Aorta (tissue), 5 donors: ENCODE measurements at regions not wholly inside any gene's neighbourhood (a gene's known extent, or its start where the extent isn't known, plus 50 kb on each side); places are given as distances from the start of the nearest gene placed in this dataset.
"Not testable (repeated sequence)": the region's sequence is repeated elsewhere in the genome, so short reads cannot be mapped to it uniquely, and the experiment has no call there.

Experiments
- ATAC-seq: fragments of 200-7000 bp; cut with Tn5 transposase; one replicate; pipeline ENCODE4 v1.9.1; 2022; ENCODE audit warnings: moderate library complexity; ENCODE audit not compliant: low FRiP score
- DNase-seq, 2 donors: peaks; one replicate each; pipeline ENCODE4 v3.0.0-alpha.2; 2020
- H3K27ac ChIP-seq, 2 donors: one replicate each; pipeline ENCODE4 v1.5.1; 2013; ENCODE audit warnings: low read length in 2 of 2, mild to moderate bottlenecking in 2 of 2, moderate library complexity in 2 of 2, control low read depth in 1 of 2, inconsistent platforms in 1 of 2, low read depth in 1 of 2
- H3K27me3 ChIP-seq, 2 donors: one replicate each; pipeline ENCODE4 v1.6.1; 2013; ENCODE audit warnings: control low read depth in 1 of 2, low read length in 1 of 2, mild to moderate bottlenecking in 1 of 2, moderate library complexity in 1 of 2; ENCODE audit not compliant: insufficient read depth in 2 of 2, control insufficient read depth in 1 of 2
- H3K36me3 ChIP-seq, 2 donors: one replicate each; pipeline ENCODE4 v1.6.1; 2013; ENCODE audit warnings: control low read depth in 1 of 2, low read length in 1 of 2, mild to moderate bottlenecking in 1 of 2; ENCODE audit not compliant: insufficient read depth in 2 of 2, control insufficient read depth in 1 of 2
- H3K4me1 ChIP-seq, 2 donors: one replicate each; pipeline ENCODE4 v1.6.1; 2013; ENCODE audit warnings: low read length in 2 of 2, control low read depth in 1 of 2, mild to moderate bottlenecking in 1 of 2, moderate library complexity in 1 of 2; ENCODE audit not compliant: insufficient read depth in 2 of 2, control insufficient read depth in 1 of 2
- H3K4me3 ChIP-seq, 2 donors: one replicate each; pipeline ENCODE4 v1.5.1; 2013; ENCODE audit warnings: low read length in 2 of 2, control low read depth in 1 of 2, mild to moderate bottlenecking in 1 of 2
- H3K9me3 ChIP-seq: one replicate; pipeline ENCODE4 v1.6.1; 2013; ENCODE audit warnings: mild to moderate bottlenecking, low read length; ENCODE audit not compliant: control insufficient read depth
- WGBS, 2 donors: extraction: QIAGEN DNeasy Blood & Tissue Kit; methylation state at CpG; one replicate each; pipeline ENCODE4 v1.1.7; 2013; 5-methylcytosine and 5-hydroxymethylcytosine counted together
- intact Hi-C, 2 donors: fragments of 100-400 bp; cut with DNase I; formaldehyde crosslinking; loops; one replicate each; pipeline versions ENCODE4 v1.14.2 to v1.15.0; 2022
- donor health status: healthy with polysubstance abuse.
- donor health status: Bipolar disorder and iron deficiency.
- donor health status: DM: no; HTN: no; CAD: no.
- donor health status: DM: no; HTN: no; CAD: no.
- donor health status: DM: yes; HTN: yes; CAD: no.

DNA sequence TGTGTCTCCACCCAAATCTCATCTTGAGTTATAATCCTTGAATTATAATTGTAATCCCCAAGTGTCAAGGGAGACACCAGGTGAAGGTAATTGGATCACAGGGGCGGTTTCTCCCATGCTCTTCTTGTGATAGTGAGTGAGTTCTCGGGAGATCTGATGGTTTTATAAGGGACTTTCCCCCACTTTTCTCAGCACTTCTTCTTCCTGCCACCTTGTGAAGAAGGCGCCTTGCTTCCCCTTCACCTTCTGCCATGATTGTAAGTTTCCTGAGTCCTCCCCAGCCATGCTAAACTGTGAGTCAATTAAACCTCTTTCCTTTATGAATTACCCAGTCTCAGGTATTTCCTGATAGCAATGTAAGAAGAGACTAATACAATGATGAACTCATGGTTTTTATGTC, 175.5 kb upstream of the SVIL start:
- not testable (repeated sequence) for ATAC-seq, H3K36me3 ChIP-seq, H3K27ac ChIP-seq, H3K9me3 ChIP-seq, DNase-seq, H3K4me1 ChIP-seq, H3K4me3 ChIP-seq, H3K27me3 ChIP-seq
- 93 to 95% methylated on average over 3 of the region's 3 CpGs for WGBS, 2 donors
- intact Hi-C loops: loop anchor here in 1 of 2 donors (5.0 kb wide), 2 partner anchors 67 to 73 kb away; no protein-coding TSS in a partner anchor

DNA sequence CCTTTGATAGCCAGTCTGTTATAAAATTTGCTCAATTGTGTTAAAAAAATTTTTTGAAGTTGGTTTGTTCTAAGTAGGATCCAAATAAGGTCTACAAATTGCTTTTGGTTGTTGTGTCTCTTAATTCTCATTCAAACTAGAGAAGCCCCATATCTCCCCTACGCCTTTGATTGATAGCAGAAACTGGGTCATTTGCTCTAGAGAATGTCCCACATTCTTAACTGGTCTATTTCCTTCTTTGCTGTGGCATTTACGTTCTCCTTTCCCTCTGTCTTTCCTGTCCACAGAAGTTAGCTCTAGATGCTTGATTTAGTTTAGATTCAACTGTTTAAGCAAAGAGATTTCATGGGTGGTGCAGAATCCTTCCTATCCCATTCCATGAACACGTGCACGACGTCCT, 174.6 kb upstream of the SVIL start:
- DNase-seq (no peak), ATAC-seq (no peak)
- intact Hi-C loops: no loop called here
- Histone ChIP-seq H3K27ac (no peak overlapping the region), H3K4me3 (no peak overlapping the region), H3K9me3 (no peaks in the 10 kb centered on the region), H3K36me3 (no peaks in the 10 kb centered on the region), H3K4me1 (peaks cover 6 to 13% of the 10 kb centered on the region in 2 donors), H3K27me3 (no peaks in the 10 kb centered on the region)
- 92 to 94% methylated on average over 5 of the region's 5 CpGs for WGBS, 2 donors

DNA sequence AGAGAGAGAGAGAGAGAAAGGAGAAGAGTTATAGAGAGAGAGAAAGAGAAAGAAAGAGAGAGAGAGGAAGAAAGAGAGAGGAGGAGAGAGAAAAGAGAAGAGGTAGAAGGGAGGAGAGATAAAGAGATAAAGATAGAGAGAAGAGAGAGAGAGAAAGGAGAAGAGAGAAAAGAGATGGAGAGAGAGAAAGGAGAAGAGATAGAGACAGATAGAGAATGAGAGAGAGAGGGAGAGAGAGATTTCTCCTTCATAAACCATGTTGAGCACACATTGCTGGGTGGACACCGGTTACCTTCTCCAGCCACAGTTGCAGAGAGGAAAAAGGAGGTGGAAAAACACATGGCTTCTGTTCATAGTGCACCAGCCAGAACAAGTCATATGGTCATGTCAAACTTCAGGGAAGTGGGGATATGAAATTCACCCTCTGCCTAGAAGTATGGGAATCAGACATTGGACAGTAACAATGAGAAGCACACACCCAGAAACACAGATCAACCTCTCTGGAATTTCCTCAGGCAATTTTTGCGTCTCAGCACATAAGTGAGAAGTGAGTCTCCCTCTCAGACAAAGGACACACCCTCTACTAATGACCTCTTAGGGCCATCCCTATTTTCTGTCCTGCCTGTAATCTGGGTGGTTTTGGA, 172.5 kb upstream of the SVIL start:
- Histone ChIP-seq H3K36me3 (no peaks in the 10 kb centered on the region), H3K27ac (no peak overlapping the region), H3K4me3 (no peak overlapping the region), H3K9me3 (no peaks in the 10 kb centered on the region), H3K4me1 (peaks cover 6 to 13% of the 10 kb centered on the region in 2 donors), H3K27me3 (no peaks in the 10 kb centered on the region)
- 51 to 65% methylated on average over 2 of the region's 2 CpGs for WGBS, 2 donors
- ATAC-seq (no peak), DNase-seq (no peak)
- intact Hi-C loops: no loop called here

DNA sequence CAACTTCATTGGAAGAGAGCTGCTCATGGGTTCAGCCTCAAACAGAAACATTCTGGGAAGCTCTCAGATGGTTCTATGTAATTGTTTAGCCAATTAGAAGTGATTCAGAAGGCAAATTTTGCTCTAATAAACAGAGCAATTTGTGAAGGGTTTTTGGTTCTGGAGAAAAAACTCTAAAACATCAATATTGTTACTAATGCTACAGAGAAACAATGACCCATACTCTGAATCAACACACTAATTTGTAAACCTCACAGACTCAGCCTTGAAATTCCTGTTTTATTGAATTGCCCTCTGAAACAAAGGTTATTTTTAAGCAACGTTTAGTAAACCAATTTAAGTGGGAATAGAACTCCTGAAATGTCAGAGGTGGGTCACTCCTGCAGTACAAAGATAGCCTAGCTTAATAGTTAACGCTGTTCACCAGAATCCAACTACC, 171.6 kb upstream of the SVIL start:
- no peak for DNase-seq
- Histone ChIP-seq H3K4me3 (no peak overlapping the region), H3K36me3 (no peaks in the 10 kb centered on the region), H3K9me3 (no peaks in the 10 kb centered on the region), H3K4me1 (peaks cover 5 to 11% of the 10 kb centered on the region in 2 donors), H3K27ac (peak overlapping the region in 1 of 2 donors; percentile 95), H3K27me3 (no peaks in the 10 kb centered on the region)
- intact Hi-C loops: no loop called here
- no peak for ATAC-seq
- WGBS, 2 donors: 64 to 68% methylated on average over 2 of the region's 2 CpGs

DNA sequence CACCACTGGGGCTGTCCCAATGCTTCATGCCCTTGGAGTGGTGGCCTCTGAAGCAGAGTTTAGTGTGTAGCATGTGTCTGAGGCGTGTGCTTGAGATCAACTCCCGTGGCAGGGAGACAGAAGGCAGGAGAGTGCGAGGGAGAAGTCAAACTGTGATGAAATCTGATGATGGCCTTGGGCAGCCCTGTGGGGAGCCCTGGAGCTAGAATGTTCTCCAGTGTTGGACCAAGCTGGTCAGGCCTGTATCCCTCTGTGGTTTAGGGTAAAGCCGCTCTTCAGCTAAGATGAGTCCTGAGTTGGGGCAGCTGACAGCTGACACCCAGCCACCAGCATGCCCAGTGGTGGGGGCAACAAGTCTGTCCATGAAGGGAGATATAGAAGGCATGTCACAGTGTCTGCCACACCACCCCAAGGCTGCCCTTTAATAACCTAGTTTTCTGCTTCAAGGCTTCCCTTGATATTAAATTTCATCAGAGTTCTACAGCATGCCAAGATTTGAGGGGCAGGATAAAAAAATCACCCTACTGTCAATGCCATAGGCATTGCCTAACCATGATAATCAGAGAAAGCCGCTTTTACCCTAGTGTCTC, 170.5 kb upstream of the SVIL start:
- Histone ChIP-seq H3K4me3 (no peak overlapping the region), H3K27ac (peak overlapping the region; percentile 71 to 95), H3K36me3 (no peaks in the 10 kb centered on the region), H3K27me3 (no peaks in the 10 kb centered on the region), H3K4me1 (peaks cover 2 to 4% of the 10 kb centered on the region in 2 donors), H3K9me3 (no peaks in the 10 kb centered on the region)
- peak; percentile 13 for ATAC-seq
- WGBS, 2 donors: 57 to 83% methylated on average over 5 of the region's 5 CpGs
- intact Hi-C loops: no loop called here
- DNase-seq: no peak

DNA sequence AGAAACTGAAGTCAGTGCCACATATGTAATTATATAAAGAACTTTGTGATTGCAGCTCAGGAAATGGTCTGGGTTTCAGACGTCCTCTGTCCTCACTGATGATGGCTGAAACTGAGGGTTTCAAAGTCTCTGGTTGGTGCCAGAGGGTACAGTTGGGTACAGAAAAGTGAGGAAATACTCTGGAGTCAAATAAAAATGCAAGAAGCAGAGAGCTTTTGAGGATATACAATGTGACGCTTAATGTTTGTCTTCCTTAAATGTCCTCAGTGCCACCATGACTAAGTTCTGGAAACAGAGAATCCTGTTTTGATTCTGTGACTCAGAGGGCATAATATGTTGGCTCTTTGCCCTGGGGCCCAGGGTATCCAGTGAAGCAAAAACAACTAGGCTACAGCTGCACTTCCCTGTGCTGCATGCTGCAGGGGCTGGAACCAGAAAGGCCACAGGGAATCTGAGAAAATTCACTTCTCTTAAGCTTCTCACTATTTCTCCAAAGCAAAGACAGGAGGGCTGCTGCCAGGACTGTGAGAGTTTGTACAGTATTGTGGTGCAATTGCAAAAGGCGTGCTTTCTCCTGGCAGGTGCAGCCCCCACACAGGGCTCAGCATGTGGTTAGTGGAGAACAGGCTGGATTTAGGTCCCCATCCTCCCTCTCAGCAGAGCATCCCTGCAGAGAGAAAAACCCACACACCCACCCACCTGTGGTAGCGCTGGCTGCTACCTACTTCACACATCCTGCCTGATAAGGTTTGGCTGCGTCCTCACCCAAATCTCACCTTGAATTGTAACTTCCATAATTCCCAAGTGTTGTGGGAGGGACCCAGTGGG, 169.5 kb upstream of the SVIL start:
- Histone ChIP-seq H3K4me1 (peaks cover 2 to 4% of the 10 kb centered on the region in 2 donors), H3K9me3 (no peaks in the 10 kb centered on the region), H3K27ac (peak overlapping the region; percentile 95 to 99), H3K4me3 (no peak overlapping the region), H3K36me3 (no peaks in the 10 kb centered on the region), H3K27me3 (no peaks in the 10 kb centered on the region)
- DNase-seq (peak in 1 of 2 donors; percentile 87), ATAC-seq (peak; percentile 86)
- WGBS, 2 donors: 35 to 38% methylated on average over 5 of the region's 5 CpGs
- intact Hi-C loops: no loop called here

DNA sequence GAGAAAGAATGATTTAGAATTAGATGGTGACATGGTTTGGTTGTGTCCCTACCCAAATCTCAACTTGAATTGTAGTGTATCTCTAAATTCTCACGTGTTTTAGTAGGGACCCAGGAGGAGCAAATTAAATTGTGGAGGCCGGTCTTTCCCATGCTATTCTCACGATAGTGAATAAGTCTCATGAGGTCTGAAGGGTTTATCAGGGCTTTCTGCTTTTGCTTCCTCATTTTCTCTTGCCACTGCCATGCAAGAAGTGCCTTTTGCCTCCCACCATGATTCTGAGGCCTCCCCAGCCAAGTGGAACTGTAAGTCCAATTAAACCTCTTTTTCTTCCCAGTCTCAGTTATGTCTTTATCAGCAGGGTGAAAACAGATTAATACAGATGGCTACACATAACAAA, 167.4 kb upstream of the SVIL start:
- H3K9me3 ChIP-seq: no peaks in the 10 kb centered on the region
- intact Hi-C loops: no loop called here
- peaks cover 2 to 4% of the 10 kb centered on the region in 2 donors for H3K4me1 ChIP-seq
- DNase-seq: no peak
- H3K4me3 ChIP-seq: no peak overlapping the region
- no peaks in the 10 kb centered on the region for H3K36me3 ChIP-seq
- no peak overlapping the region for H3K27ac ChIP-seq
- no peaks in the 10 kb centered on the region for H3K27me3 ChIP-seq
- no peak for ATAC-seq
- 96 to 97% methylated on average over 3 of the region's 3 CpGs for WGBS, 2 donors

DNA sequence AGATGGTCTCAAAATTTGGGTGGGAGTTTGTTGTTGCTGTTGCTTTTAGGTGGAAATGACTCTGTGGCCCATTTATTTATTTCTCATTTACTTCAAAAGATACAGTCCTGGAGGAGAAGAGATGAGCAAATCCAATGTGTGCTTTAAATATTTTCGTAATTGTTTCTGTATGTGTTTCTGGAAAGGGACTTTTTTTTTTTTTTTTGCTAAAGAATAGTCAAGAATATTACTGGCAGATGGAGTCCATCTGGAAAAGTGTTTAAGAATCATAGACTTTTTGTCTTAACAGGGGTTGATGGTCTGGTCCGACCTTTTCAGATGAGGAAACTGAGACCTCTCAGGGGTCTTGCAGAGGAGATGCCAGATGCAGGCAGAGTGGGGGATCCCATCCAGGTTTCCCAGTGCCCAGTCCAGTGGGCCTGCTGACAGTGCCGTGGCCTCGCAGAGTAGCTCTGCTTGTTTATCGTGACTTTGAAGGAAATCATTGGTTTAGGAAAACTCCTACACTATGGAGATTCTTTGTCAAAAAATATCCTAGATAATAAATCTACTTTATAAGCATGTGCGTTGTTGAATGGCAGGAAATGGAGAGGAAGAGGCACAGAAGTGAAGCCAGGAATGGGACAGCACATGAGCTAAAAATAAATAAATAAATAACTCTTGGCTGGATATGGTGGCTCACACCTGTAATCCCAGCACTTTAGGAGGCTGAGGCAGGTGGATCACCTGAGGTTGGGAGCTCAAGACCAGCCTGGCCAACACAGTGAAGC, 164.3 kb upstream of the SVIL start:
- ATAC-seq (no peak), DNase-seq (no peak)
- H3K27me3 ChIP-seq: no peaks in the 10 kb centered on the region
- H3K36me3 ChIP-seq: no peaks in the 10 kb centered on the region
- H3K9me3 ChIP-seq: no peaks in the 10 kb centered on the region
- H3K4me1 ChIP-seq: peaks cover 3 to 7% of the 10 kb centered on the region in 2 donors
- H3K27ac ChIP-seq: no peak overlapping the region
- H3K4me3 ChIP-seq: no peak overlapping the region
- WGBS, 2 donors: 93 to 95% methylated on average over 6 of the region's 6 CpGs
- intact Hi-C loops: loop anchor here in 1 of 2 donors (10.0 kb wide), 1 partner anchor 56 kb away; no protein-coding TSS in a partner anchor
